Dedifferentiated amniotic fluid mesenchymal stem cell (primary cell): ENCODE measurements at regions not wholly inside any gene's neighbourhood (a gene's known extent, or its start where the extent isn't known, plus 50 kb on each side); places are given as distances from the start of the nearest gene placed in this dataset.

Experiments used
- DNase-seq: peaks from one replicate; pipeline ENCODE4 v3.0.0-alpha.2; 2016; ENCODE audit errors: extremely low spot score

GRCh38 chr4:24108567-24108966 lies 218.7 kb upstream of the PPARGC1A start:
- DNase-seq, result no peak

DNA sequence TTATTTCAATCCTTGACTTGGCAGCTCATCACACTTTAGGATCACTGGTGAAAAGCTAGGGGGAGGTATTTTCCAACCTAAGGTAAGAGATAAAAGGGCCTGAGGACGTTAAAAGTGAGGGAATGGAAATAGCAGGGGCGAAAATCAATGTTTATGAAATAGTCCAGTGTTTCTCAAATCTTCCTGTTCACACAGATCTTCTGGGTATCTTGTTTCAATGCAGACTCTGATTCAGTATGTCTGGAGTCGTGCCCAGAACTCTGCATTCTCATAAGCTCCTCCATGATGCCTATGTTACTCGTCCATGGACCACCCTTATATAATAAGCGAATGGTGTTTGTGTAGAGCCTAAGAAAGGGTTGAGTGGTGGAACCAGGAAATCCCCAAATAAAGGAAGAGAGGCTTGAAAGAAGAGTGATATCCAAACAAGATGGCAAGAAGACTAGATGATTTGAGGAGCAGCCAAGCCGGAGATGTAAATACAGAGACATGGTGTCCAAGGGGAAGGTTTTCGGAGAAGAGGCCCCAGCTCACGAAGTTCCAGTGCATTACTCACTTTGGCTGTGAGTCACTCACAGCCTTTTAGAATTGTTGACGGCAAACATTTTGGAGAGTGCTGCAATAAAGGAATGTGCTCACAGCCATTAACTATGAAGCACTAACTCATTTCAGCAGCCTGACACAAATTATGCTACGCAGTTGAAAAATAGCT lies 215.6 kb upstream of the PPARGC1A start:
- peak; percentile 55 for DNase-seq

DNA sequence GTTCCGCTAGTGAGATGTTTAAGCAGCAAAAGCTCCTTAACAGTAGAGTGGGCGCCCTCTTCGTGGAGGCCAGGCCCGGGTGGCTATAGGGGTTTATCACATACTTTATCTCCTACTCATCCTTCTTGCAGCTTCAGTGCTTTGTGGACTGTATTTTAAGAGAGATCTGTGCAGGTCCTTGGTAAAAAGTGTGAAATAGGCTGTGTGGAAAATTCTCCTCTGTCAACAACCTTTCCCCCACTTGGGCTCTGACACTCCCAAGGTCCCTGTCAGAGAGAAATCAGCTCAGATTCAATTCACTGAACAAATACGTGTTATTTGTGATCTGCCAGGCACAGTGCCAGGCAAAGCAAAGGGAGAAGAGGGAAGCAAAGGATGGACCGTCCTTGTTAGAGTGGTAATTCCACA lies 214.3 kb upstream of the PPARGC1A start:
- no peak for DNase-seq

- DNase-seq, result no peak
Measured at GRCh38 chr4:24103434-24104157, 213.7 kb upstream of the PPARGC1A start.

GRCh38 chr4:24102621-24103020 lies 212.8 kb upstream of the PPARGC1A start:
- DNase-seq, result no peak

DNA sequence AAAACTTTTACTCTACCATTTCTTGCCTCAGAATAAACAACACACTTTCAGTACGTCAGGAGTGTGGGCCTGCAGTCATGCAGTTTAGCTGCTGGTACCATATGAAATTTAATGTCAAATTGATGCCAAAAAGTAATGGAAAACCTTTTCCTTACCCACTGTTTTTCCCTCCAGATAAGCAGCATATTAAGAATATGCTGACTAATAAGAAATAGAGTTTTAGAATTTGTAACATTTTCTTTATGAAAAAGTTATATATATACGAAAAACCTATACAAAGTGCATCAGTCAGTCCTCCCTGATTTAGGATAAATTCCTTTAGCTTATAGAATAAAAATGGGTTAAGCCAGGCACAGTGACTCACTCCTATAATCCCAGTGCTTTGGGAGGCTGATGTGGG lies 206.8 kb upstream of the PPARGC1A start:
- DNase-seq, result no peak

DNA sequence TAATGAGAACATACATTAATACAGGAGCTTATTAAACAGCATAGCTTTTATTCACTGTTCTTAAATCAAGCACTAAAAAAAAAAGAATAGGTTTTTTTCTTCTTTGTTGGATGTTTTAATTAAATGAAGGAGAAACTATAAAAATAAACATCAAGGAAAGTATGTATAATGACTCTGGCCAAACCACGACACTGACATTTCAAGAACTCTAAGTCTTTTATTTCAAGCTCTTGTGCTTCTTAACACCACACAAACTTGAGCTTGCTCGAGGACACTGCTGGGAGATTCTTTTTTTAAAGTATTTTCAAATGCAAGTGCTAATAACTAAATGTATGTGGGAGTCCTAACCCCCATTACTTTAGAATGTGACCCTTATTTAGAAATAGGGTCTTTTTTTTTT lies 204.9 kb upstream of the PPARGC1A start:
- DNase-seq, result no peak

DNA sequence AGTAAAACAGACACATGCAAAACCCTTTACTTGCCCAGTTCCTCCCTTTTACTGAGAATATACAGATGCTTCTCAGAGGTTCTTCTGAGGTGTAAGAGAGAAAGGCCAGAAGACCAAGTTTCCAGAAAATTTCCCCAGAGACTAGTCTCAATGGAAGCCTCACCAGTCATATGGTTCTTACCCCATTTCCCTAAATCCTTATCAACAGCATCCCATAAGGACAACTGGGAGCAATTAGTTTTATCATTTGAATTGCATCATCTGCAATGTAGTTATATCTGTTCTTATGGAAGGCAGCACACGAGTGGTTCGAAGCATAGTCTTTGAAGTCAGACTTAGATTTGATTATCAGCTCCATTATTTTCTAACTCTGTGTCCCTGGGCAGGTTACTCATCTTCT lies 203.6 kb upstream of the PPARGC1A start:
- no peak for DNase-seq

DNA sequence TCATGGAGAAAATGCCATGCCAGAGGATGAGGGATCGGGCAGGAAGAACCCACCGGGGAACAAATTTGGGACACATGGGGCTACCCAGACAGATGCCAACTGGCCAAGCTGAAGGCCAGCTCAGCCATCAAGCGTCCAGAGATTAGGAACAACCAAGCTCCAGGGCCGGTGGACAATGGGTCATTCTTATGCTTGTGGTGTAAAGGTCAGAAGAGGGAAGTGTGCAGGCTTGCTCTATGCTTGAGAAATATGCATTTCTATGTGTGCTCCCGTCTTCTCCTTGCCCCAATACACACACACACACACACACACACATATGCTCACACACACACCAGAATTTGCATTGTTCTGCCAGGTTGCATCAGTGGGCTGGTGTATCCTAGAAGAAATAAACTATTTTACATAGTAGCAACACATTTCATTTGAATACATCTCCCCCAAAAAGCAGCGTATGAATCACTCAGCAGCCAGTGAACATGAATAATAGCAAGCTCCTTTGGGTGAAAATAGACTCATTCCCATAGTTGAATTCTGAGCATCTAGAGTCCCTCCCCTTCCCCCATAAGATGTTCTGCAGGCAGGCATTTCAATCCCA lies 201.9 kb upstream of the PPARGC1A start:
- DNase-seq, result no peak

GRCh38 chr4:24089851-24090534 lies 200.1 kb upstream of the PPARGC1A start:
- DNase-seq, result no peak

DNA sequence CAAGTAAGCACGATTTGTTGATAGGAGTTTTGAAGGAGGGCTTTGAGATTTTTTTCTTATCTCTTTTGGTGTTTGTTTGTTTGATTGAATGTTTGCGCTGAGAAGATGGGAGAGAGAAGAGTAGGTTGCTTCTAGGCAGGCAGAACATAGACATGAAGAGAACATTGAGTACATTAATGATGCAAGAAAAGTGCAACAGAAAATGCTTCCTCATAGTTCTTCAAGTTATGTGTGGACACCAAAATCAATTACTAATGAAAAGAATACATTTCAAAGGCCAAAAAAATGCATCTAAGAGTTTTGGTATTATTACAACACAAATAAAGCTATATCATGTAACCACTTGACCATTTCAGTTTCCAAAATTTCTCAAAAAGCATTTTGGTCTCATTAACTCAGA lies 191.0 kb upstream of the PPARGC1A start:
- no peak for DNase-seq

GRCh38 chr4:24078347-24078962 lies 188.6 kb upstream of the PPARGC1A start:
- no peak for DNase-seq

- DNase-seq, result no peak
Measured at GRCh38 chr4:24076811-24077210, 187.0 kb upstream of the PPARGC1A start.

DNA sequence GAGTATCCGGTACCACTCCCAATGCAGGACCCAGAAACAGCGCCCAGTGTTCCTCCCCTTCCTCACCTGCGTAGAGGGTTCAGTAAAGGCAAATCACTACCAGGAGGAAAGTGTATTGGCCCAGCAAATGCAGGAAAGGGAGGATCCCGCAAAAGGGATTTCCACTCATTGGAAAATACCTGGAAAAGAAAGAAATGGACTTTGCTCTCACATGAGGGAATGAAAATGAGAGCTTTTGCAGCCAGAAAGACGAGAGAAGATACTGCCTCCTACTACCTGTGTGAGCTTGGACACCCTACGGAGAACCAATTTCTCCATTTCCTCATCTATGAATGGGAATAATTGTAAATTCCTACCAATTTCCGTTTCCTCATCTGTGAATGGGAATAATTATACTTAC lies 184.1 kb upstream of the PPARGC1A start:
- DNase-seq, result no peak

- DNase-seq, result no peak
Measured at GRCh38 chr4:24071612-24072372, 181.9 kb upstream of the PPARGC1A start.

DNA sequence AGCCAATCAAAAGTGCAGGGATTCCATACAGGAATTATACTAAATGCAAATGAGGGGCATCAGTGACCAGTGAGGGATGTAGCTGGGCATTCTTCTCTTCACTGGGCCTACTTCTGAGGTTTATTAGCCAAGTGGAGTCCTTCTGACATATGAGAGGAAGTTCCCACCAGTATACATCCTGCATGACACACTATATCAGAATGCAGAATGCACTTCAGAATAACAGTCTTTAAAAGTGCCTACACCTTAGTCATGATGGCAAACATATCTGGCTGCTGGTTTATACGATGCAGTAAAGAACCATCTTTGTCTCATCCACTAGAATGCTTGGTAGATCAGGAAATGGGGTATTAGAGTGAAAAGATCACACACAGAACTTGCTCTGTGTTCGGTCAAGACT lies 180.3 kb upstream of the PPARGC1A start:
- DNase-seq, result no peak

DNA sequence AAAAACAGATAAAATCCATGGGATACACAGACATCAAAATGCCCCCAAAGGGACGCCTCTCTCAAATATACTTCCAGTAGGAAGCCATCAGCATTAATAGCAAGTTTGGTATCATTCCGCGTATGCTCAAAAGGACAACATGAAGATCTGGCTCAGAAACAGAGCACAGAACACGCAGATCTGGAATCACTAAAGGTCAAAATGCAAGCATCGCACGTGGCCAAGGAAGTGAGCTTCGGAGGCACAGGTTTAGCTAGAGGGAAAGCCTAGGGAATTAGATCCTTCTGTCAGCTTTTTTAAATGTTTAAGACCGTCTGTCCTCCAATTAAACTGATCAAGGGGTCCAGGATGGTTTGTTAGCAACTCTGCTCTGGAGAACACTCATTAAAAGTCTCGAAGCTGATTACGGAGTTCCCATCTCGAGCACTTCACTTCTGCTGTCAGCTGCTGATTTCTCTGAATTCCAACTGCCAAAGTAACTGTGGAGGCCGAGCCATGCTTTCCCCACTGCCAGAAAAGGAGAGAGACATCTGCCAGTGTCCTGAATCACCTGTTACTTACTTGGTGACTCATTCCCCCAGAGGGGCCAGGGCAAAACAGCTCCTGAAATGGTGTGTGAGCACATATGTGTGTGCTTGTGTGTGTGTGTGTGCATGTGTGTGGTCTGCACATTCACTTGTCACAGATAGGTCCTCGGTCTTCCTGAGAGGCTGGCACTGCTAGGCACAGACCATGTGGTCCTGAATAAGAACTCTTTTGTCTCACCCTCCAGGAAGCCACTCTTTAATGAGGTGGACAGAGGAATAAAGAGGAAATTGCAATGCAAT lies 177.7 kb upstream of the PPARGC1A start:
- DNase-seq, result no peak

DNA sequence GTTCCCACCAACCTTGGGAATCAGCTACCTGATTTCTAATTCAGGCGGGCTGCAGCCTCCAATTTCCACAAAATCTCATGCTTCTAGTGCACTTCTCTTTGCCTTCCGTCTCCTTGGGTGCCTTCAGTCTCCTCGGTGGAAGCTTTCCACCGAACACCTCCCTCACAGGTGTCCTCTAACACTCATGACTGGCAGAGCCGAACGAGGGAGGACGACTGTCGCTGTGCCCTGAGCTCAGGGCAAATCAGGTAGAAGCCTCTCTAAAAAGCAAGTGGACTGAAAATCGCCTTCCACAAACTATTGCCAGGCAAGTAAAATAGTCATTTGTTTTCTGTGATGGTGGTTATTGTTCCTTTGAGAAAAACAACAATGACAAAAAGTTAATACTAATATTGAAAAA lies 176.1 kb upstream of the PPARGC1A start:
- no peak for DNase-seq

- no peak for DNase-seq
Measured at GRCh38 chr4:24063731-24064130, 173.9 kb upstream of the PPARGC1A start.

DNA sequence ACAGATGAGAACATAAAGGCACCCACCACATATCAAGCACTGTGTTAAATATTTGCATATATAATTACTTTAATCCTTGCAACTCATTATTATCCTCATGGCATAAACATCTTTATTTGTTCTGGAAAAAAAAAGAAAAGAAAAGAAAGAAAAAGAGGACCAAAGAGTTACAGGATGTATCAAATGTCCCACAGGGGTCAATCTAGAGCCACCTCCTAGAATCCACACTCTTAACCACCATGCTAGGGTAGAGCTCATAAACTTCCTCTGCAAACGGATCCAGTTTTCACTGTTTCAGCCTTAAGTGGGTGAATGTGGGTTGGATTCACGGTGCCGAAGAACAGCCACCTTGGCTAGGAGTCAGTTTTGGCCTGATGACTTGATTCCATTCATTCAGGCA lies 171.1 kb upstream of the PPARGC1A start:
- no peak for DNase-seq

DNA sequence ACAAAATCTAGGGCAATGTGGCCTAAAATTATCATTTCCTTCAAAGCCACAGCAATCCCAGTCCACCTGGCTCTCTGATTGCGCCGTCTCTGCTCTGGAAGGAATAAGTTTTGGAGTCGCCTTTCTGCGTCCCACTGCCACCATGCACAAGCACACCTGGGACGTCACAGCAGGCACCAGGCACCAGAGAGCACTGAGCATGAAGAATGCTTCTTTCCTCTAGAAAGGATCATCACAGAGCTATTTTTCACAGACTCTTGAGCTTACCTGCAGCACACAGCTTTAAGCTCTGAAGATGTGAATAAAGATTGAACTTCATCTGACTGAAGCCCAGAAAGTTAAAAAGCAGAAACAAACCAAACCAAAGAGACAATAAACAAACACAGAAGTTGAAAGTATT lies 170.0 kb upstream of the PPARGC1A start:
- no peak for DNase-seq
